Left lung (tissue), 4 donors: ENCODE measurements at regions not wholly inside any gene's neighbourhood (a gene's known extent, or its start where the extent isn't known, plus 50 kb on each side); places are given as distances from the start of the nearest gene placed in this dataset.

Experiments used
- ATAC-seq: fragments of 200-7000 bp; cut with Tn5 transposase; one replicate; pipeline ENCODE4 v1.9.1; 2020; ENCODE audit warnings: moderate library complexity
- DNase-seq, 4 donors: peaks; one replicate each; pipeline ENCODE4 v3.0.0-alpha.2; 2013 to 2020
- H3K27ac ChIP-seq, 2 donors: fragments of 200-600 bp; sonication (generic) in 1 of 2; one replicate each; pipeline versions ENCODE4 v1.5.0 to v1.8.0; 2020 to 2021
- H3K27me3 ChIP-seq, 2 donors: fragments of 200-600 bp; sonication (generic) in 1 of 2; one replicate each; pipeline versions ENCODE4 v1.5.0 to v1.8.0; 2020 to 2021
- H3K36me3 ChIP-seq, 2 donors: fragments of 200-600 bp; sonication (generic) in 1 of 2; one replicate each; pipeline versions ENCODE4 v1.5.0 to v1.8.0; 2020 to 2021
- H3K4me1 ChIP-seq, 2 donors: fragments of 200-600 bp; one replicate each; pipeline ENCODE4 v1.8.0; 2021
- H3K4me3 ChIP-seq, 2 donors: fragments of 200-600 bp; sonication (generic) in 1 of 2; one replicate each; pipeline versions ENCODE4 v1.5.0 to v1.8.0; 2020 to 2021; ENCODE audit warnings: mild to moderate bottlenecking in 1 of 2
- H3K9me3 ChIP-seq, 2 donors: fragments of 200-600 bp; sonication (generic) in 1 of 2; one replicate each; pipeline versions ENCODE4 v1.5.0 to v1.8.0; 2020 to 2021
- CTCF ChIP-seq, 2 donors: fragments of 200-600 bp; sonication (generic) in 1 of 2; IDR thresholded peaks; one replicate each; pipeline versions ENCODE4 v1.5.0 to v1.8.0; 2021; ENCODE audit warnings: antibody characterized with exemption in 2 of 2
- intact Hi-C, 2 donors: fragments of 100-400 bp; cut with DNase I; formaldehyde crosslinking; loops; one replicate each; pipeline versions ENCODE4 v1.11.2 to v1.14.2; 2022
- donor health status: DM: no; HTN: yes; CAD: no.
- donor health status: DM: no; HTN: no; CAD: no.

GRCh38 chr4:108533876-108534275 is 86.5 kb upstream of the RPL34 start:
- H3K4me1 ChIP-seq = peaks cover 0 to 3% of the 10 kb centered on the region in 2 donors
- no peak for DNase-seq
- H3K27me3 ChIP-seq = no peaks in the 10 kb centered on the region
- no peaks in the 10 kb centered on the region for H3K36me3 ChIP-seq
- intact Hi-C loops = no loop called here
- H3K9me3 ChIP-seq = no peaks in the 10 kb centered on the region
- no peak for ATAC-seq
- no peak overlapping the region for H3K27ac ChIP-seq
- no peak overlapping the region for H3K4me3 ChIP-seq
- no peak for TF ChIP-seq CTCF (IDR thresholded peaks at IDR 0.05)

- TF ChIP-seq CTCF (IDR thresholded peaks at IDR 0.05) = no peak
- H3K4me3 ChIP-seq = no peak overlapping the region
- no peaks in the 10 kb centered on the region for H3K27me3 ChIP-seq
- H3K36me3 ChIP-seq = no peaks in the 10 kb centered on the region
- intact Hi-C loops = no loop called here
- no peak for DNase-seq
- no peak overlapping the region for H3K27ac ChIP-seq
- ATAC-seq = no peak
- no peaks in the 10 kb centered on the region for H3K9me3 ChIP-seq
- peaks cover 0 to 3% of the 10 kb centered on the region in 2 donors for H3K4me1 ChIP-seq
These were observed 87.0 kb upstream of the RPL34 start for GRCh38 chr4:108533245-108533844.

GRCh38 chr4:108532738-108533137 is 87.6 kb upstream of the RPL34 start:
- ATAC-seq (no peak), DNase-seq (no peak)
- TF ChIP-seq CTCF (IDR thresholded peaks at IDR 0.05) = no peak
- Histone ChIP-seq H3K9me3 (no peaks in the 10 kb centered on the region), H3K4me1 (peaks cover 0 to 3% of the 10 kb centered on the region in 2 donors), H3K4me3 (no peak overlapping the region), H3K27me3 (no peaks in the 10 kb centered on the region), H3K36me3 (no peaks in the 10 kb centered on the region), H3K27ac (no peak overlapping the region)
- intact Hi-C loops = no loop called here

- Histone ChIP-seq H3K4me3 (no peak overlapping the region), H3K36me3 (no peaks in the 10 kb centered on the region), H3K27me3 (no peaks in the 10 kb centered on the region), H3K4me1 (peaks cover 0 to 3% of the 10 kb centered on the region in 2 donors), H3K27ac (peak overlapping the region in 1 of 2 donors; percentile 21), H3K9me3 (no peaks in the 10 kb centered on the region)
- no peak for DNase-seq
- intact Hi-C loops = no loop called here
- ATAC-seq = no peak
- TF ChIP-seq CTCF (IDR thresholded peaks at IDR 0.05) = no peak
These were observed 88.2 kb upstream of the RPL34 start for GRCh38 chr4:108532187-108532586.

- H3K9me3 ChIP-seq = no peaks in the 10 kb centered on the region
- no peak overlapping the region for H3K4me3 ChIP-seq
- H3K27ac ChIP-seq = peak overlapping the region in 1 of 2 donors; percentile 21
- intact Hi-C loops = no loop called here
- no peaks in the 10 kb centered on the region for H3K36me3 ChIP-seq
- H3K27me3 ChIP-seq = no peaks in the 10 kb centered on the region
- no peak for DNase-seq
- no peak for ATAC-seq
- TF ChIP-seq CTCF (IDR thresholded peaks at IDR 0.05) = no peak
- H3K4me1 ChIP-seq = peaks cover 0 to under 1% of the 10 kb centered on the region in 2 donors
These were observed 88.9 kb upstream of the RPL34 start for GRCh38 chr4:108531461-108531860.
